ENCODE measurements at regions not wholly inside any gene's neighbourhood (a gene's known extent, or its start where the extent isn't known, plus 50 kb on each side); places are given as distances from the start of the nearest gene placed in this dataset.

GRCh38 chr4:132062611-132063239 lies 1086.4 kb upstream of the PCDH10 start:
- TF ChIP-seq, protein P1, sequence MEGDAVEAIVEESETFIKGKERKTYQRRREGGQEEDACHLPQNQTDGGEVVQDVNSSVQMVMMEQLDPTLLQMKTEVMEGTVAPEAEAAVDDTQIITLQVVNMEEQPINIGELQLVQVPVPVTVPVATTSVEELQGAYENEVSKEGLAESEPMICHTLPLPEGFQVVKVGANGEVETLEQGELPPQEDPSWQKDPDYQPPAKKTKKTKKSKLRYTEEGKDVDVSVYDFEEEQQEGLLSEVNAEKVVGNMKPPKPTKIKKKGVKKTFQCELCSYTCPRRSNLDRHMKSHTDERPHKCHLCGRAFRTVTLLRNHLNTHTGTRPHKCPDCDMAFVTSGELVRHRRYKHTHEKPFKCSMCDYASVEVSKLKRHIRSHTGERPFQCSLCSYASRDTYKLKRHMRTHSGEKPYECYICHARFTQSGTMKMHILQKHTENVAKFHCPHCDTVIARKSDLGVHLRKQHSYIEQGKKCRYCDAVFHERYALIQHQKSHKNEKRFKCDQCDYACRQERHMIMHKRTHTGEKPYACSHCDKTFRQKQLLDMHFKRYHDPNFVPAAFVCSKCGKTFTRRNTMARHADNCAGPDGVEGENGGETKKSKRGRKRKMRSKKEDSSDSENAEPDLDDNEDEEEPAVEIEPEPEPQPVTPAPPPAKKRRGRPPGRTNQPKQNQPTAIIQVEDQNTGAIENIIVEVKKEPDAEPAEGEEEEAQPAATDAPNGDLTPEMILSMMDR (IDR thresholded peaks at IDR 0.05; ENCODE audit: borderline replicate concordance, extremely low read depth, low read length, poor library complexity, severe bottlenecking), result no peak
- TF ChIP-seq EZH2 (IDR thresholded peaks at IDR 0.05; ENCODE audit: borderline replicate concordance, low read depth, low read length, severe bottlenecking), result no peak
